ENCODE measurements at regions not wholly inside any gene's neighbourhood (a gene's known extent, or its start where the extent isn't known, plus 50 kb on each side); places are given as distances from the start of the nearest gene placed in this dataset.

DNA sequence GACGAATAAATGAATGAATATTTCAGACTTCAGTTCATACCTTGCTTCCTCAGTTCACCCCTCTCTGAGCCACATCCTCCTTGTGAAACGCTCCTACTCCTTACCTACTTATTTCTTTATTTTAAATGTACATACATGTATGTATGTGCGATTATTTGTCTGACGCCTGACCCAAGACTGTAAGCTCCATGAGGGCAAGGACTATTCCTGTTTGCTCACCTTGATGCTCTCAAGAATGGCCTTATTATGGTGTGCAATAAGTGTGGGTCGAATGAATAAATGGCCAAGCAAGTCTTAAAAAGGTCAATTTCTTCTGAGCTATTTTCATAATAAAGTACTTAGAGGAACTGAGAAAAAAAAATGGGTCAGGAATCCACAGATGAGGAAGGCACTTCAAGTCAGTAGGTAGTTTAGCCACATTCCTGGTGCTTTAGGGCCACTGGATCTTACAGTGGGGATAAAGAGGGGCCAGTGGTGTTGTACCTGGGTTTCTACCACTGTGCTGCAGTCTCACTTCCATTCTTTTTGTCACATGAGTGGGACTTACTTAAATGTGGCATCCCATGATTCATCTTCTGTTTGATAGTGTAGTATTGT lies 74.7 kb downstream of the SDC1 start:
- Histone ChIP-seq H2AFZ (ENCODE audit: low read depth, low read length) (no peak overlapping the region), H3K27me3 (ENCODE audit: insufficient read depth, low read length) (no peaks in the 10 kb centered on the region), H3K9me3 (ENCODE audit: low read length) (no peaks in the 10 kb centered on the region), H3K4me1 (ENCODE audit: insufficient read depth, low read length) (peaks cover 22% of the 10 kb centered on the region), H3K4me3 (ENCODE audit: low read length) (no peak overlapping the region), H3K36me3 (ENCODE audit: insufficient read depth, low read length) (no peaks in the 10 kb centered on the region)

GRCh38 chr2:20149703-20150030 lies 75.3 kb downstream of the SDC1 start:
- no peaks in the 10 kb centered on the region for H3K36me3 ChIP-seq (ENCODE audit: insufficient read depth, low read length)
- H2AFZ ChIP-seq (ENCODE audit: low read depth, low read length) = peak overlapping the region; percentile 68
- peaks cover 22% of the 10 kb centered on the region for H3K4me1 ChIP-seq (ENCODE audit: insufficient read depth, low read length)
- H3K9me3 ChIP-seq (ENCODE audit: low read length) = no peaks in the 10 kb centered on the region
- H3K4me3 ChIP-seq (ENCODE audit: low read length) = no peak overlapping the region
- no peaks in the 10 kb centered on the region for H3K27me3 ChIP-seq (ENCODE audit: insufficient read depth, low read length)

GRCh38 chr2:20148923-20149702 lies 75.8 kb downstream of the SDC1 start:
- Histone ChIP-seq H3K36me3 (ENCODE audit: insufficient read depth, low read length) (no peaks in the 10 kb centered on the region), H3K4me3 (ENCODE audit: low read length) (peak overlapping the region; percentile 36), H3K4me1 (ENCODE audit: insufficient read depth, low read length) (peaks cover 22% of the 10 kb centered on the region), H3K27me3 (ENCODE audit: insufficient read depth, low read length) (no peaks in the 10 kb centered on the region), H3K9me3 (ENCODE audit: low read length) (no peaks in the 10 kb centered on the region), H2AFZ (ENCODE audit: low read depth, low read length) (peak overlapping the region; percentile 68)

- peaks cover 22% of the 10 kb centered on the region for H3K4me1 ChIP-seq (ENCODE audit: insufficient read depth, low read length)
- no peaks in the 10 kb centered on the region for H3K9me3 ChIP-seq (ENCODE audit: low read length)
- H2AFZ ChIP-seq (ENCODE audit: low read depth, low read length) = peak overlapping the region; percentile 68
- H3K27me3 ChIP-seq (ENCODE audit: insufficient read depth, low read length) = no peaks in the 10 kb centered on the region
- peak overlapping the region; percentile 36 for H3K4me3 ChIP-seq (ENCODE audit: low read length)
- H3K36me3 ChIP-seq (ENCODE audit: insufficient read depth, low read length) = no peaks in the 10 kb centered on the region
Measured at GRCh38 chr2:20148426-20148922, 76.5 kb downstream of the SDC1 start.

- Histone ChIP-seq H2AFZ (ENCODE audit: low read depth, low read length) (no peak overlapping the region), H3K36me3 (ENCODE audit: insufficient read depth, low read length) (no peaks in the 10 kb centered on the region), H3K27me3 (ENCODE audit: insufficient read depth, low read length) (no peaks in the 10 kb centered on the region), H3K4me3 (ENCODE audit: low read length) (no peak overlapping the region), H3K4me1 (ENCODE audit: insufficient read depth, low read length) (peaks cover 22% of the 10 kb centered on the region), H3K9me3 (ENCODE audit: low read length) (no peaks in the 10 kb centered on the region)
Measured at GRCh38 chr2:20147351-20147750, 77.6 kb downstream of the SDC1 start.

GRCh38 chr2:20146401-20146800 lies 78.5 kb downstream of the SDC1 start:
- Histone ChIP-seq H3K4me1 (ENCODE audit: insufficient read depth, low read length) (peaks cover 22% of the 10 kb centered on the region), H3K4me3 (ENCODE audit: low read length) (no peak overlapping the region), H3K9me3 (ENCODE audit: low read length) (no peaks in the 10 kb centered on the region), H2AFZ (ENCODE audit: low read depth, low read length) (no peak overlapping the region), H3K27me3 (ENCODE audit: insufficient read depth, low read length) (no peaks in the 10 kb centered on the region), H3K36me3 (ENCODE audit: insufficient read depth, low read length) (no peaks in the 10 kb centered on the region)

GRCh38 chr2:20145497-20146193 lies 79.3 kb downstream of the SDC1 start:
- no peak overlapping the region for H2AFZ ChIP-seq (ENCODE audit: low read depth, low read length)
- no peaks in the 10 kb centered on the region for H3K27me3 ChIP-seq (ENCODE audit: insufficient read depth, low read length)
- H3K4me3 ChIP-seq (ENCODE audit: low read length) = no peak overlapping the region
- H3K36me3 ChIP-seq (ENCODE audit: insufficient read depth, low read length) = no peaks in the 10 kb centered on the region
- H3K4me1 ChIP-seq (ENCODE audit: insufficient read depth, low read length) = peaks cover 18% of the 10 kb centered on the region
- no peaks in the 10 kb centered on the region for H3K9me3 ChIP-seq (ENCODE audit: low read length)

- Histone ChIP-seq H3K36me3 (ENCODE audit: insufficient read depth, low read length) (no peaks in the 10 kb centered on the region), H3K4me3 (ENCODE audit: low read length) (no peak overlapping the region), H3K9me3 (ENCODE audit: low read length) (no peaks in the 10 kb centered on the region), H3K27me3 (ENCODE audit: insufficient read depth, low read length) (no peaks in the 10 kb centered on the region), H3K4me1 (ENCODE audit: insufficient read depth, low read length) (peaks cover 19% of the 10 kb centered on the region), H2AFZ (ENCODE audit: low read depth, low read length) (no peak overlapping the region)
Measured at GRCh38 chr2:20144861-20145260, 80.1 kb downstream of the SDC1 start.

GRCh38 chr2:20144196-20144595 lies 80.7 kb downstream of the SDC1 start:
- Histone ChIP-seq H3K4me3 (ENCODE audit: low read length) (no peak overlapping the region), H3K9me3 (ENCODE audit: low read length) (no peaks in the 10 kb centered on the region), H2AFZ (ENCODE audit: low read depth, low read length) (no peak overlapping the region), H3K36me3 (ENCODE audit: insufficient read depth, low read length) (no peaks in the 10 kb centered on the region), H3K4me1 (ENCODE audit: insufficient read depth, low read length) (peaks cover 20% of the 10 kb centered on the region), H3K27me3 (ENCODE audit: insufficient read depth, low read length) (no peaks in the 10 kb centered on the region)

DNA sequence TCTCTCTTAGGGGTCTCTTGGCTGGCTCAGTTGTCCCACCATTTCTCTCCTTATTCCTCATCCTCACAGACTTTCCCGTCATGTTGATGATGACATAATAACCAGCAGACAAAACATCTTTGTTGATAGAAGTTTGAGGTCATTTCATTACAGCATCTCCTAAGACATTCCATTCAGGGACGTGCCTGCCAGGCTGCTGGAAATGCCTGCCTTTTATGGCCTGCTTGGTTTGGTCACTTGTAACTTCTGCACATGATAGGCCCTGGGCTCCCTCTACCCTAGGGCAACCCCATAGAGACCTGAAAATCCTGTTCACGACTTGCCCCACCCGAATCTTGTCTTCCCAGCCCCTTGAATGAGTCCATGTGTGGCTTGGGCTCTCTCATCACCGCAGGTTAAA lies 81.7 kb downstream of the SDC1 start:
- no peak overlapping the region for H3K4me3 ChIP-seq (ENCODE audit: low read length)
- H3K36me3 ChIP-seq (ENCODE audit: insufficient read depth, low read length) = no peaks in the 10 kb centered on the region
- H3K4me1 ChIP-seq (ENCODE audit: insufficient read depth, low read length) = peaks cover 13% of the 10 kb centered on the region
- no peaks in the 10 kb centered on the region for H3K27me3 ChIP-seq (ENCODE audit: insufficient read depth, low read length)
- no peak overlapping the region for H2AFZ ChIP-seq (ENCODE audit: low read depth, low read length)
- no peaks in the 10 kb centered on the region for H3K9me3 ChIP-seq (ENCODE audit: low read length)

GRCh38 chr2:20141806-20142205 lies 83.1 kb downstream of the SDC1 start:
- Histone ChIP-seq H3K9me3 (ENCODE audit: low read length) (no peaks in the 10 kb centered on the region), H3K4me3 (ENCODE audit: low read length) (no peak overlapping the region), H2AFZ (ENCODE audit: low read depth, low read length) (no peak overlapping the region), H3K4me1 (ENCODE audit: insufficient read depth, low read length) (peaks cover 15% of the 10 kb centered on the region), H3K36me3 (ENCODE audit: insufficient read depth, low read length) (no peaks in the 10 kb centered on the region), H3K27me3 (ENCODE audit: insufficient read depth, low read length) (no peaks in the 10 kb centered on the region)

- Histone ChIP-seq H2AFZ (ENCODE audit: low read depth, low read length) (no peak overlapping the region), H3K27me3 (ENCODE audit: insufficient read depth, low read length) (no peaks in the 10 kb centered on the region), H3K9me3 (ENCODE audit: low read length) (no peaks in the 10 kb centered on the region), H3K4me1 (ENCODE audit: insufficient read depth, low read length) (peaks cover 15% of the 10 kb centered on the region), H3K4me3 (ENCODE audit: low read length) (no peak overlapping the region), H3K36me3 (ENCODE audit: insufficient read depth, low read length) (no peaks in the 10 kb centered on the region)
Measured at GRCh38 chr2:20141056-20141762, 83.7 kb downstream of the SDC1 start.

All from neuron (in vitro differentiated cells).